HAP-1 (cell line): ENCODE measurements at regions not wholly inside any gene's neighbourhood (a gene's known extent, or its start where the extent isn't known, plus 50 kb on each side); places are given as distances from the start of the nearest gene placed in this dataset.
"Not testable (repeated sequence)": the region's sequence is repeated elsewhere in the genome, so short reads cannot be mapped to it uniquely, and the experiment has no call there.

Experiments
- DNase-seq, 2 experiments: peaks; one replicate each; pipeline ENCODE4 v3.0.0-alpha.2; 2016 to 2020; ENCODE audit warnings: low spot score in 2 of 2
- H3K27me3 ChIP-seq: fragments of 250-450 bp; sonication (Bioruptor Pico); 2 replicates; pipeline ENCODE4 v1.5.1; 2020; ENCODE audit warnings: low read depth, mild to moderate bottlenecking, moderate library complexity
- H3K36me3 ChIP-seq: fragments of 250-450 bp; sonication (Bioruptor Pico); replicated peaks from 2 replicates; pipeline ENCODE4 v1.5.1; 2020; ENCODE audit warnings: mild to moderate bottlenecking
- H3K4me1 ChIP-seq: fragments of 250-450 bp; sonication (Bioruptor Pico); 2 replicates; pipeline ENCODE4 v1.5.1; 2020; ENCODE audit warnings: mild to moderate bottlenecking
- H3K4me3 ChIP-seq: fragments of 250-450 bp; sonication (Bioruptor Pico); 2 replicates; pipeline ENCODE4 v1.5.1; 2020; ENCODE audit warnings: mild to moderate bottlenecking, moderate library complexity
- H3K9me3 ChIP-seq: fragments of 250-450 bp; sonication (Bioruptor Pico); 2 replicates; pipeline ENCODE4 v1.5.1; 2020; ENCODE audit warnings: mild to moderate bottlenecking, moderate library complexity
- in situ Hi-C: fragments of 300-500 bp; cut with MboI; formaldehyde crosslinking; loops from 3 replicates; pipeline ENCODE4 v1.14.3; 2020; ENCODE audit warnings: low sequenced_read_pairs, inconsistent platforms, mixed read lengths

DNA sequence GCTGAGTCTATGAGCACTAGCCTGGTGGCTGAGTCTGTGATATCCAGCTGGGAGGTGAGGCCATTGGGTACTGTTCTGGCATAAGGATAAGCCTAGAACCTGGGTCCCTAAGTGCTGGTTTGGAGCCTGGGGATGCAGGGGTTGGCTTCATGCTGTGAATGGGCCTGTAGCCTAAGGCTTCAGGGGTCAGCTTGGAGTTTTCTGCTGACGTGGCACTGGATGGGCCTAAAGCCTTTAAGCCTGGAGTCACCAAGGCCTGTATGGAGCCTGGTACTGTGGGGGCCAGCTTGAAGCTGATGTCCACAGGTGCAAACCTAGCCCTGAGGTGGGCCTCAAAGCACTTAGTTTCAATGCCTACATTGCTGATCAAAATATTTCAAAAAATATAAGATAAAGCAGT, 979.6 kb upstream of the POU3F4 start:
- no peak for DNase-seq
- H3K36me3 ChIP-seq = no peaks in the 10 kb centered on the region
- in situ Hi-C loops = no loop called here
- no peaks in the 10 kb centered on the region for H3K9me3 ChIP-seq
- H3K4me3 ChIP-seq = no peak overlapping the region
- H3K4me1 ChIP-seq = no peaks in the 10 kb centered on the region
- H3K27me3 ChIP-seq = no peaks in the 10 kb centered on the region

DNA sequence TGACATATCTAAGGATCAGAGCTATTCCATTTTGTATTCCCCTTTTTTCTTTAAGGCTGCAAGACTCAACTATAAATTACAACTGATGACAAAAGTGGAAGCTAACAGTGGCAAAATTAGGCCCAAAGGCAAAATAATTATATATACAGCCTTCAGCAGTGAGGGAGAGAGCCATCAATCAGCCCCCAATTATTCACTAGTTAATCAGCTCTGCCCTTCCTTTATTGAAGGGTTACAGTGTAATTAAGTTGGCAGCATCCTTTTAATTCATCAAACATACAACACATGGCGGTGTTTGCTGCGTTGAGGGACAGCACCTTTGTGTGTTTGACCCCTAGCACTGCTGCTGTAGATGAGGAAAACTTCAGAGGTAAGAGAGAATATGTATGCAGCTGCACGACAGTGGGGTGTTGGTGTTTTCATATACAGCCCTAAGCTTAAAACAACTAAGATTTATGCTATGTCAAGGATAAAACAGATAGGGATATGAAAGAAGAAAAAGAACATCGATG, 973.9 kb upstream of the POU3F4 start:
- H3K4me1 ChIP-seq = no peaks in the 10 kb centered on the region
- in situ Hi-C loops = no loop called here
- H3K4me3 ChIP-seq = no peak overlapping the region
- H3K27me3 ChIP-seq = no peaks in the 10 kb centered on the region
- H3K36me3 ChIP-seq = no peaks in the 10 kb centered on the region
- DNase-seq = no peak
- H3K9me3 ChIP-seq = no peaks in the 10 kb centered on the region

DNA sequence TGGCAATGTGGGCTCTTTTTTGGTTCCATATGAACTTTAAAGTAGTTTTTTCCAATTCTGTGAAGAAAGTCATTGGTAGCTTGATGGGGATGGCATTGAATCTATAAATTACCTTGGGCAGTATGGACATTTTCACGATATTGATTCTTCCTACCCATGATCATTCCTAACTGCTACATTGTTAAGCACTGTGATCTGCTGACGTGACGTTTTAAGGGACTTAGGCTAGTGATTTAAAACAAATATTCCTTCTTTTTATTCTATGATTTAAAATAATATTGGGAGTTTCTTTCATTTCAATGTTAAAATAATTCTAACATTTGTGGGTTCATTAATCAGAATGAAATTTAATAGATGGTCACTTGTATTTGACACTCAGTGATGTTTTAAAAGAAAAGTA, 970.9 kb upstream of the POU3F4 start:
- H3K4me1 ChIP-seq, H3K4me3 ChIP-seq, DNase-seq, H3K9me3 ChIP-seq, H3K27me3 ChIP-seq, H3K36me3 ChIP-seq, in situ Hi-C loops: not testable (repeated sequence)

DNA sequence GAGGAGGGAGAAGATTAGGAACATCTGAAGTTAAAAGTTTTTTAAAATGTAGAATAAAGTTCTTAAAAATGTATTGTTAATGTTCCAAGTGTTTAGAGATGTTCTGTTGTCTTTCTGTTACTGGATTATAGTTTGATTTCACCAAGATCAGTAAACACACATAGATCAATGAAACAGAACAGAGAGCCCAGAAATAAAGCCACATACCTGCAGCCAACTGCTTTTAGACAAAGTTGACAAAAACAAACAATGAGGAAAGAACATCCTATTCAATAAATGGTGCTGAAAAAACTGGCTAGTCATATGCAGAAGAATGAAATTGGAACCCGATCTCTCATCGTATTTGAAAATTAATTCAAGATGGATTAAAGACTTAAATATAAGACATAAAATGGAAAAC, 966.3 kb upstream of the POU3F4 start:
- H3K36me3 ChIP-seq = no peaks in the 10 kb centered on the region
- in situ Hi-C loops = no loop called here
- no peak for DNase-seq

DNA sequence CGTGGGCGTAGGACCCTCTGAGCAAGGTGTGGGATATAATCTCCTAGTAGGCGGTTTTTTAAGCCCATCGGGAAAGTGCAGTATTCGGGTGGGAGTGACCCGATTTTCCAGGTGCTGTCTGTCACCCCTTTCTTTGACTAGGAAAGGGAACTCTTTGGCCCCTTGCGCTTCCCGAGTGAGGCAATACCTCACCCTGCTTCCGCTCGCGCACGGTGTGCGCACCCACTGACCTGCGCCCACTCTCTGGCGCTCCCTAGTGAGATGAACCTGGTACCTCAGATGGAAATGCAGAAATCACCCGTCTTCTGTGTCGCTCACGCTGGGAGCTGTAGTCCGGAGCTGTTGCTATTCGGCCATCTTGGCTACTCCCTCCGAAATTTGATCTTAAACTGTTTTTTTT, 955.9 kb upstream of the POU3F4 start:
- H3K27me3 ChIP-seq, in situ Hi-C loops, H3K9me3 ChIP-seq, H3K4me3 ChIP-seq, H3K36me3 ChIP-seq, H3K4me1 ChIP-seq, DNase-seq: not testable (repeated sequence)

More for the DNA sequence above, 966.3 kb upstream of the POU3F4 start:
- no peaks in the 10 kb centered on the region for H3K9me3 ChIP-seq
- H3K4me3 ChIP-seq = no peak overlapping the region
- no peaks in the 10 kb centered on the region for H3K4me1 ChIP-seq
- H3K27me3 ChIP-seq = no peaks in the 10 kb centered on the region

DNA sequence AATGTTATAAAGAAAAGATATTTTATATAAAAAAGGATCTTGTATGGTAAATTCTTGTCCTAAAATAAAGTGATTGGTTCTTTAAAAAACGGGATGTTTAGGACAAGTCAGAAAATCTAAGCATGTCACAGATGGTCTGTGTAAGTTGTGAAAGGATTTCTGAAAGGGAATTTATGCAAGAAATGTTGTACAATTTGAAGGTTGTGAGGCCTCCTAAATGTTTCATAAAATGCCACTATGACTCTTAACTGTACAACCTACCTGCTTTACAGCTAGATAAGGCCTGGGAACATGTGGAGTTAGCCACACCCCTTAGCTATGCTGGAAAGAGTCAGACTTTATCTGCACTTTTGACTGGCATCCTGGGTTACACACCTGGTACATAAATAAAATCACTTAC, 951.5 kb upstream of the POU3F4 start:
- H3K27me3 ChIP-seq = no peaks in the 10 kb centered on the region
- in situ Hi-C loops = no loop called here

DNA sequence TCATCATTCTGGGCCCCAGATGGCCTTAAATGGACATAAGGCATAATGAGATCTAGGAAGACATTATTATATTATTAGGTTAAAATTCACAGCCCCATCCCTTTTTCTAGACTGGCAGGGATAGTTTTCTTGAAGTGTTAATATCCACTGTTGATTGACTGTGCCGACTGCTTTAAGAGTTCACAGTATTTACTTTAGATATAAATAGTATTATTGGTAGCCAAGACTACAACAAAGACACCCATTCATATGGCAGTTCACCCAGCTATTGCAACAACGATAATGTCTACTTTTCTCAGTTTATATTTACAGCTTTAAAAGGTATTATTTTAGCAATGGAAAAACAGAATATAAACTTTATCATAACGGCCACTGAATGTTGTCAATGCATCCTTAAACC, 922.2 kb upstream of the POU3F4 start:
- in situ Hi-C loops = no loop called here
- no peaks in the 10 kb centered on the region for H3K9me3 ChIP-seq
- H3K4me1 ChIP-seq = no peaks in the 10 kb centered on the region
- no peak for DNase-seq
- H3K4me3 ChIP-seq = no peak overlapping the region
- peaks cover 7% of the 10 kb centered on the region; the same call in 1 of the 2 replicates for H3K27me3 ChIP-seq
- H3K36me3 ChIP-seq = no peaks in the 10 kb centered on the region

More for the DNA sequence above, 951.5 kb upstream of the POU3F4 start:
- Histone ChIP-seq H3K36me3 (no peaks in the 10 kb centered on the region), H3K4me1 (no peaks in the 10 kb centered on the region), H3K9me3 (no peaks in the 10 kb centered on the region), H3K4me3 (no peak overlapping the region)
- no peak for DNase-seq

DNA sequence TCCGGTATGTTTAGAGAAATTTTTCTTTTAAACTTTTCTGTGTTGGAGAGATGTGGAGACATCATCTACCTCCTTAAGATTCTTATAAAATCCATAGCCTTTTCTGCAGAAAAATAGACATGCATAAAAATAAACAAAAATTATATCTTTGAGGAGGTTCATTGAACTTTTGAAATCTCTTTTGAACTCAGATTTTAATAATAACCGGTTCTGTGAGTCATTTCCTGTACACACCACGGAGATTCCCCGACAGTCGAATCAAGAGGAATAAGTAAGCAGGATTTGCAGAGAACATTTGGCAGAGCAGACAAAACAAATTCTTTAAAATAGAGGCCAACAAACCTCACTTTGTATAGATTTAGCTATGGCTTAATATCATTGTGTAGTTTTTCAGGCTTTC, 918.7 kb upstream of the POU3F4 start:
- no peaks in the 10 kb centered on the region for H3K36me3 ChIP-seq
- DNase-seq = no peak
- H3K9me3 ChIP-seq = no peaks in the 10 kb centered on the region
- no peaks in the 10 kb centered on the region for H3K4me1 ChIP-seq
- in situ Hi-C loops = no loop called here
- H3K4me3 ChIP-seq = no peak overlapping the region
- peaks cover 7% of the 10 kb centered on the region; the same call in 1 of the 2 replicates for H3K27me3 ChIP-seq

DNA sequence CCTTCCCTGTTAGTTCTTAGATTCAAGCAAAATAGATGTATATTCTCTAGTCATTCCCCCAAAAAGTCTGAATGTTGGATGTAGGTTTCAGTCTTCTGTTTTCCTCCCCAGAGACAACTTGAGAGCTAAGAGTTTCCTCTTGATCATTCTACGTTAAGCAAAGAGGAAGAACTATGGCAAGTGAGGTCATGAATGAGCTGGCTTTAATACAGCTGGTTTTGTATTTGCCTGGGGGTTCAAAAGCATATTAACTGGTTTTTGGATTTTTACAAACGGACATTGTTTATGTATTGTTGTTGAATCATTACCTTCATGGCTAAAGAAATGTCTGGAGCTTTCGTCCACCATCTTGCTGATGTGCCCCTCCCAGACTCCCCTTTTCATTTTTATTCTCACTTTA, 916.7 kb upstream of the POU3F4 start:
- H3K4me3 ChIP-seq = no peak overlapping the region
- no peaks in the 10 kb centered on the region for H3K36me3 ChIP-seq
- H3K4me1 ChIP-seq = no peaks in the 10 kb centered on the region
- peaks cover 7% of the 10 kb centered on the region; the same call in 1 of the 2 replicates for H3K27me3 ChIP-seq
- no peaks in the 10 kb centered on the region for H3K9me3 ChIP-seq
- DNase-seq = no peak
- in situ Hi-C loops = no loop called here

DNA sequence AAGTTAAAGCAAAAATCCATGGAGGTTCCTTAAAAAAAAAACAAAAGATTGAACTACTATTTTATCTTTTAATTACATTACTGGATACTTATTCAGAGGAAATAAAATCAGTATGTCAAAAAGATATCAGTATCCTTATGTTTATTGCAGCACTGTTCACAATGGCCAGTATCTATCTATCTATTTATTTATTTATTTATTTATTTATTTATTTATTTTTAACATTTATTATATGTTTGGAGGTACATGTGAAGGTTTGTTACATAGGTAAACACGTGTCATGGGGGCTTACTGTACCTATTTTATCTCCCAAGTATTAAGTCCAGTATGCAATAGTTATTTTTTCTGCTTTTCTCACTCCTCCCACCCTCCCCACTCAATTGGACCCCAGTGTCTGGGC, 881.1 kb upstream of the POU3F4 start:
- DNase-seq = no peak
- in situ Hi-C loops = no loop called here
- H3K4me1 ChIP-seq = no peaks in the 10 kb centered on the region
- no peaks in the 10 kb centered on the region for H3K9me3 ChIP-seq
- no peaks in the 10 kb centered on the region for H3K27me3 ChIP-seq
- H3K36me3 ChIP-seq = no peaks in the 10 kb centered on the region
- no peak overlapping the region for H3K4me3 ChIP-seq

DNA sequence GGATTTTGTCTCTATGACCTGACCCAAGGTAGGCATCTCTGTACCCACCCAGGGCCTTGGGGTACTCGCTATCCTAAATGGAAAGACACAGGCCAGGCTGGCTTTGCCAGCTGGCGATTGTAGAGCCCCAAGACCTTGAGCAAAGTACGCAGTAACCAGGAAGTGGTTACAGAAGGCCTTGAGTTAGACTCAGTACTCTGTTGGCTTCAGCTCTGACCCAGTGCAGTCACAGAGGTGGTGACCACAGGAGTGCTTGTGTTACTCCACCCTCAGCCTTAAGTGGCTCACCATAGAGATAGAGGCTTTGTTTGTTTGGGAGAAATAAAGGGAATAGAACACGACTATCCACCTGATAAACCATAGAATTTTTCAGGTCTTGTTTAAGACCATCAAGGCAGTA, 880.5 kb upstream of the POU3F4 start:
- H3K27me3 ChIP-seq = no peaks in the 10 kb centered on the region
- no peaks in the 10 kb centered on the region for H3K4me1 ChIP-seq
- DNase-seq = no peak
- in situ Hi-C loops = no loop called here
- H3K9me3 ChIP-seq = no peaks in the 10 kb centered on the region
- no peaks in the 10 kb centered on the region for H3K36me3 ChIP-seq
- H3K4me3 ChIP-seq = no peak overlapping the region

DNA sequence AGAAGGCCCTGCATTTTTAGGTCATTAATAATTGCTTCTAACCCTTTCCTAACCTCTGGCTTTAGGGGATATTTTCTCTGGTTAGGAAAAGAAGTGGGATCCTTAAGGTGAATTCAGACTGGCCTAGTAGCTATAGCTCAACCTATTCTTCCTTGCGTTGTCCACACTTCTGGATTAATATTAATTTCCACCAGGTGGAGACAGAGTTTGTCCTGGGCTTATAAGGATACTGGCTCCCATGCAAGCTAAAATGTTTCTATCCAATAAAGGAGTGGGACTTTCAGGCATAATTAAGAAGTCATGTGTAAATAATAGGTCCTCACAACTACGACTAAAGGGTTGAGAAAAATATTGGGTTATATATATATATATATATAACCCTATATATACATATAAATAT, 860.0 kb upstream of the POU3F4 start:
- H3K4me1 ChIP-seq = no peaks in the 10 kb centered on the region
- in situ Hi-C loops = no loop called here
- H3K27me3 ChIP-seq = no peaks in the 10 kb centered on the region
- DNase-seq = peak in 1 of 2 experiments; percentile 28
- H3K4me3 ChIP-seq = no peak overlapping the region
- H3K9me3 ChIP-seq = peaks cover 3% of the 10 kb centered on the region; the same call in 1 of the 2 replicates
- no peaks in the 10 kb centered on the region for H3K36me3 ChIP-seq

DNA sequence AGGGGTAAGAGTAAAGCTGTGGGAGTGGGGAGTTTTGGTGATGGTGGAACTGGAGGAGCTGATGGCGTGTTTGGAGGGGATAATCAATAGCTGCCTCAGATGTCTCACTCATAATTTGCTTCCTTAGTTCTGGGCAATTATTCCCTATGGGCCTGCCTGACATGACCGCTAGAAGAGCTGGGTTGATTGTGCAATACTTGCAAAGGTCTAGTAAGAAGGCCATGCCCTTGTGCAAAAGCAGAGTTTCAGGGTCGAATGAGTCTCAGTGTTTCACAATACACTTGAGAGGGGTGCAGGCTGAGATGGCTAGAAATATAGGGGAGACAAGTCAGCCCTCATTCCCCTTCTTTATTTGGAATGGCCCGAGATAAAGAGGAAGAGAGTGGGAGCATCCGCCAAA, 858.4 kb upstream of the POU3F4 start:
- Histone ChIP-seq H3K4me3 (no peak overlapping the region), H3K4me1 (no peaks in the 10 kb centered on the region), H3K27me3 (no peaks in the 10 kb centered on the region), H3K9me3 (peaks cover 3% of the 10 kb centered on the region; the same call in 1 of the 2 replicates), H3K36me3 (no peaks in the 10 kb centered on the region)
- DNase-seq = no peak
- in situ Hi-C loops = no loop called here

DNA sequence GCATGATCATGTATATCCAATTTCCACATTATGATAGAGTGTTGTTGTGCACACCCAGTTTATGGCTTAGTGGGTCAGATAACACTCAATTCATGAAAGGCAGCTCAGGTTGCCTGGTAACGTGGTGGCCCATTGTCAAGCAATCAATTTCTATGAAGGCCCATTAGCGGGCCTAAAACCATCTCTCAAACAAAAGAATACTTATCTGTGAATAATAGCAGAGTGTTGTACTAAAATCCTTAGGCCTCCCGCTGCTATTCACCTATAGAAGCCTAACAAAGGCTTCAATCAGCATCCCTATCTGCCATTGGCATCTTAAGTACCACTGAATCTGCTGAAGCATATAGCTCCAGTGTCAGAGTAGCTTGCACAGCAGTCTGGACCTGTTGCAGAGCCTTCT, 849.6 kb upstream of the POU3F4 start:
- Histone ChIP-seq H3K27me3 (no peaks in the 10 kb centered on the region), H3K4me1 (peaks cover 11% of the 10 kb centered on the region), H3K9me3 (no peaks in the 10 kb centered on the region), H3K4me3 (no peak overlapping the region), H3K36me3 (no peaks in the 10 kb centered on the region)
- in situ Hi-C loops = no loop called here
- DNase-seq = peak; percentile 77 to 95

DNA sequence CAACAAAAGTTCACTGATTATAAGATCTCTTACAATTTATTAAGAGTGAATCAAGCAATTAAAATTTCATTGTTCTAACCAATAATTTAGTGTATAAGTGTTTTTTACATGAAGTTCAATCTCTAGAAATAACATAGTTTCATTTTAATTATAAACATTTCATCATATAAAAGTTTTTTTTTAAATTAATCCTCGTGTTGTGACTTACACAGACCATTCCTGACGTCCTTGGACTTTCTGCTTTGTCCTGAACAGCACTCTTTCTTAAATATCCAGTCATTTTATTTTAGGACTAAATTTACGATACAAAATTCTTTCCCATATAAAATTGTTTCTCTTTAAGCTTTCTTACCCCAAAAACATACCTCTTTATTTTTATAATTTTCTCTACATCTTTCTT, 841.7 kb upstream of the POU3F4 start:
- no peak overlapping the region for H3K4me3 ChIP-seq
- in situ Hi-C loops = no loop called here
- no peaks in the 10 kb centered on the region for H3K27me3 ChIP-seq
- no peaks in the 10 kb centered on the region for H3K4me1 ChIP-seq
- no peaks in the 10 kb centered on the region for H3K36me3 ChIP-seq
- DNase-seq = peak in 1 of 2 experiments; percentile 44
- no peaks in the 10 kb centered on the region; the same call in none of the 2 replicates for H3K9me3 ChIP-seq
